GM21717 (cell line): ENCODE measurements at regions not wholly inside any gene's neighbourhood (a gene's known extent, or its start where the extent isn't known, plus 50 kb on each side); places are given as distances from the start of the nearest gene placed in this dataset.

ENCODE experiments used
- ATAC-seq: cut with Tn5 transposase; IDR thresholded peaks from one replicate; pipeline ENCODE4 v1.9.1; 2021; ENCODE audit warnings: mild to moderate bottlenecking, moderate library complexity; ENCODE audit not compliant: unreplicated experiment

GRCh38 chr9:119781886-119782285 is 412.7 kb upstream of the BRINP1 start:
- no peak for ATAC-seq

GRCh38 chr9:119775410-119775809 is 406.2 kb upstream of the BRINP1 start:
- ATAC-seq = no peak

GRCh38 chr9:119773823-119774222 is 404.6 kb upstream of the BRINP1 start:
- no peak for ATAC-seq

- ATAC-seq = no peak
Observed at GRCh38 chr9:119771341-119771740, 402.1 kb upstream of the BRINP1 start.

GRCh38 chr9:119768266-119768665 is 399.0 kb upstream of the BRINP1 start:
- ATAC-seq = no peak

GRCh38 chr9:119765632-119766175 is 396.5 kb upstream of the BRINP1 start:
- no peak for ATAC-seq

GRCh38 chr9:119763260-119763659 is 394.0 kb upstream of the BRINP1 start:
- ATAC-seq = no peak

GRCh38 chr9:119761812-119762211 is 392.6 kb upstream of the BRINP1 start:
- no peak for ATAC-seq

GRCh38 chr9:119758990-119759389 is 389.8 kb upstream of the BRINP1 start:
- no peak for ATAC-seq

- no peak for ATAC-seq
Observed at GRCh38 chr9:119758241-119758640, 389.0 kb upstream of the BRINP1 start.

GRCh38 chr9:119739476-119739875 is 370.2 kb upstream of the BRINP1 start:
- no peak for ATAC-seq

GRCh38 chr9:119736491-119737454 is 367.5 kb upstream of the BRINP1 start:
- ATAC-seq = peak; percentile 98

GRCh38 chr9:119727988-119728387 is 358.8 kb upstream of the BRINP1 start:
- ATAC-seq = no peak

GRCh38 chr9:119726035-119726434 is 356.8 kb upstream of the BRINP1 start:
- ATAC-seq = no peak

- no peak for ATAC-seq
Observed at GRCh38 chr9:119722384-119722783, 353.1 kb upstream of the BRINP1 start.

GRCh38 chr9:119712325-119712724 is 343.1 kb upstream of the BRINP1 start:
- no peak for ATAC-seq

- ATAC-seq = no peak
Observed at GRCh38 chr9:119709431-119709830, 340.2 kb upstream of the BRINP1 start.

- ATAC-seq = no peak
Observed at GRCh38 chr9:119707228-119707845, 338.1 kb upstream of the BRINP1 start.

GRCh38 chr9:119701651-119702050 is 332.4 kb upstream of the BRINP1 start:
- no peak for ATAC-seq

- ATAC-seq = no peak
Observed at GRCh38 chr9:119698535-119698934, 329.3 kb upstream of the BRINP1 start.

- ATAC-seq = no peak
Observed at GRCh38 chr9:119697996-119698395, 328.8 kb upstream of the BRINP1 start.

- ATAC-seq = no peak
Observed at GRCh38 chr9:119689879-119690278, 320.6 kb upstream of the BRINP1 start.
